ENCODE measurements at regions not wholly inside any gene's neighbourhood (a gene's known extent, or its start where the extent isn't known, plus 50 kb on each side); places are given as distances from the start of the nearest gene placed in this dataset.
"Not testable (repeated sequence)": the region's sequence is repeated elsewhere in the genome, so short reads cannot be mapped to it uniquely, and the experiment has no call there.

DNA sequence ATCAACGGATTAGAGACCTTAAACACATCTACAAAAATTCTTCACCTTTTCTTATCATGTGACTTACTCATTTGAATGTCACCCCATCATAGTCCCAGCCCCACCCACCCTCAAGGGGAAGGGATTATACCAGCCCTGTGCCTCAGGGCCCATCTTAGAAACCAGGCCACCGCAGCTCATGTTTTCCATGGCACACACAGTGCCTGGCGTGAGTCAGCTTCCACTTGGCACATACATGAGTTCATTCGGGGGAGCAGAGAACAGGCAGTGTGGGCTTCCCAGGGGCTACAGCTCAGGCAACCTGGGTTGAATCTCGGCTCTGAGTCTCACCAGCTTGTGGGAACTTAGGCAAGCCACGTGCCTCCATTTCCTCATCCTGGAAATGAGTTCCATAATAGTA lies 310.6 kb downstream of the NPHP4 start:
- Mint-ChIP-seq H3K9me3 (no peaks in the 10 kb centered on the region), H3K27me3 (peaks cover 2% of the 10 kb centered on the region), H3K4me3 (no peak overlapping the region), H3K36me3 (no peaks in the 10 kb centered on the region), H3K4me1 (no peaks in the 10 kb centered on the region), H3K27ac (no peak overlapping the region)

DNA sequence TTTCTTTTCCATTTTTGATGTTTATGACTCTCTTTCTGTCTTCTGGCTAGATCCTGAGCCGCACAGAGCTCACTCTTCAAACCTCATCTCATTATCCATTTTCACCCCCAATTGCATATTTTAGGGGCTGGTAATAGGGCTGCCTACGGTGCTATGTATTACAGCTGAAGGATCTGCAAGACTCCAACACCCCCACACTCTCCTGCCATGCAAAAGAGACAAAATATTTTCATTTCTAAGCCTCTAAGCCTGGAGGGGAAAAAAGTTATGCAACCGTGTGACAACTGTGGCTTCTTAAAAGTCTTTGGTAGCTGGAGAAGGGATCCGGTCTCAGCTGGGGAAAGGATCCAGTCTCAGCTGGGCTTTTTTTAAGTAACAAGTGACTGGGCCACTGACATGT lies 311.6 kb downstream of the NPHP4 start:
- H3K27ac Mint-ChIP-seq: no peak overlapping the region
- H3K27me3 Mint-ChIP-seq: peaks cover 4% of the 10 kb centered on the region
- no peaks in the 10 kb centered on the region for H3K36me3 Mint-ChIP-seq
- H3K4me1 Mint-ChIP-seq: no peaks in the 10 kb centered on the region
- peaks cover under 1% of the 10 kb centered on the region for H3K9me3 Mint-ChIP-seq
- H3K4me3 Mint-ChIP-seq: no peak overlapping the region

DNA sequence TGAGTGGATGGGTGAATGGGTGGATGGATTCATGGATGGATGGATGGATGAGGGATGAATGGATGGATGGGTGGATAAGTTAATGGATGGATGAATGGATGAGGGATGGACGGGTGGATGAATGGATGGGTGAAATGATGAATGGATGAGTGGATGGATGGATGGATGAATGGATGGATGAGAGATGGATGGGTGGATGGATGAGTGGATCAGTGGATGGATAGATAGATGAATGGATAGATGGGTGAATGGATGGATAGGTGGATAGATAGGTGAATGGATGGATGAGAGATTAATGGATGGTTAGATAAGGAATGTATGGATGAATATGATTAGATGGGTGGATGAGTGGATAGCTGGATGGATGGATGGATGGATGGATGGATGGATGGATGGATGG lies 313.5 kb downstream of the NPHP4 start:
- H3K27ac Mint-ChIP-seq: no peak overlapping the region
- H3K4me1 Mint-ChIP-seq: no peaks in the 10 kb centered on the region
- H3K9me3 Mint-ChIP-seq: peaks cover 10% of the 10 kb centered on the region

DNA sequence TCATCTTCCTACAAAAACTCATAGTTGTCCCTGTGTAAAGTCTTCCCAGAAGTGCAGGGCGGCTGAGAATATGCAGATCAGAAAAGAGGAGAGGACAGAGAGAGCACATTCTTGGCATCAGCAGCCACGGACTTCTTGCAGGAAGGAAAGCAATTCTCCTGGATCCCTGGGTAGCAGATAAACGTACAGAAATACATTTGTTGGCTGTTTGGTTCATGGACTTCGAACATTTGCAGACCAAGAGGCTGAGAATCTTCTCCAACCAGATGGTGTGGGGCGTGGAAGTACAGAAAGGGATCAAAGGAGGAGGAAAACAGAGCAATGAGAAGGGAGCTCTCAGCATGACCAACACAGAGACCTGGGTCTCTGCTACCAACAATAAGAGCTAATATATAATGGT lies 319.9 kb downstream of the NPHP4 start:
- not testable (repeated sequence) for H3K4me1 Mint-ChIP-seq, H3K36me3 Mint-ChIP-seq, H3K27ac Mint-ChIP-seq, H3K4me3 Mint-ChIP-seq, H3K27me3 Mint-ChIP-seq
- H3K9me3 Mint-ChIP-seq: peaks cover 14% of the 10 kb centered on the region

More for the DNA sequence above, 313.5 kb downstream of the NPHP4 start:
- H3K36me3 Mint-ChIP-seq: peaks cover 2% of the 10 kb centered on the region
- H3K4me3 Mint-ChIP-seq: no peak overlapping the region
- peaks cover 2% of the 10 kb centered on the region for H3K27me3 Mint-ChIP-seq

DNA sequence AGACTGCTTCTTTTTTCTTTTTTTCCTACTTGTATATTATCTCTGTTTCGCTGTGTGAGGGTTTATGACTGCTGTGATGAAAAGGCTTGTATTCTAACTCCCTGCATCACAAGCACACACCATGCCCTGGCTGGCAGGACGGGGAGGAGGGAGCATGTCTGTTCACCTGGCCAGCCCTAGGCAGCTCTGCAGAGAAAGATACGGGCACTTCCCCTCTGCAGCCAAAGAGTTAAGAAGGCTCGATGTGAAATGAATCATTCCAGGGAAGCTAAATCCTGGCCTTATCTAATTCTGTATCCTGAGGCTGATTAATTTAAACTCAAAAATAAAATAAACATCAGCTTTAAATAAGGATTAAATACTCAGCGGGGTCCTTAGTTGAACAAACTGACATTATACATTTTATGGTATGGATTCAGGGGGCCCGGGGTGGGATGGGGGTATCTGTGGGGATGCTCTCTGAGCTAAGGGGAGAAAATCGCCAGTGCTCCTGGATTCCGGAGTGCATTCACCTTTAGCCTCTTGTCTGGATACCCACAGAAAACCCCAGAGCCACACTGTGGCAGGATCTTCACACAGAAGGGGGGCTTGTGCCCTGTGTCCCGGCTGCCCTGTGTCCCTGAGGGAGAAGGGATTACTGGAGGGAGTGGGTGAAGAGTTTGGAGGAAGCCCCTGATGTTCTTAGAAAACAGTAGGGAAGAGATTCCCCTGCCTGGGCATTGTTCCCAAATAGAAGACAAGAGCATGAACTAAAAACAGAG lies 321.5 kb downstream of the NPHP4 start:
- Mint-ChIP-seq H3K36me3 (peaks cover 2% of the 10 kb centered on the region), H3K4me1 (no peaks in the 10 kb centered on the region), H3K27me3 (peaks cover 1% of the 10 kb centered on the region), H3K27ac (no peak overlapping the region), H3K4me3 (no peak overlapping the region), H3K9me3 (peaks cover 14% of the 10 kb centered on the region)

DNA sequence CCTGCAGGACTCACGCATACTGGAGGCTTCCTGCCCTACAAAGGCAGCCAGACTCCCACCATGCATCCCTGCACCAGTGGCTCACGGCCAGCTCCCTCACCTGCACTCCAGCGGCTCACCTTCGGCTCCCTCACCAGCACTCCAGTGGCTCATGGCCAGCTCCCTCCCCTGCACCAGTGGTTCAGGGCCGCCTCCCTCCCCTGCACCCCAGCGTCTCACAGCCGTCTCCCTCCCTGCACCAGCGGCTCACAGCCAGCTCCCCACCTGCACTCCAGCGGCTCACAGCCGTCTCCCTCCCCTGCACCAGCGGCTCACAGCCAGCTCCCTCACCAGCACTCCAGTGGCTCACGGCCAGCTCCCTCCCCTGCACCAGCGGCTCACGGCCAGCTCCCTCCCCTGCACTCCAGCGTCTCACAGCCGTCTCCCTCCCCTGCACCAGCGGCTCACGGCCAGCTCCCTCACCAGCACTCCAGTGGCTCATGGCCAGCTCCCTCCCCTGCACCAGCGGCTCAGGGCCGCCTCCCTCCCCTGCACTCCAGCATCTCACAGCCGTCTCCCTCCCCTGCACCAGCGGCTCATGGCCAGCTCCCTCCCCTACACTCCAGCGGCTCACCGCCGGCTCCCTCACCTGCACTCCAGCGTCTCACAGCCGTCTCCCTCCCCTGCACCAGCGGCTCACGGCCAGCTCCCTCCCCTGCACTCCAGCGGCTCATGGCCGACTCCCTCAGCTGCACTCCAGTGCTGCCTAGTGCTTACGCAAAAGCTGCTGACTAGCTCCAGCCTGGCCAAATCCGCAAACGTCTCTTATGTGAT lies 324.5 kb downstream of the NPHP4 start:
- no peaks in the 10 kb centered on the region for H3K36me3 Mint-ChIP-seq
- peaks cover 1% of the 10 kb centered on the region for H3K27me3 Mint-ChIP-seq
- H3K27ac Mint-ChIP-seq: no peak overlapping the region
- peak overlapping the region; percentile 48 for H3K4me3 Mint-ChIP-seq
- H3K4me1 Mint-ChIP-seq: no peaks in the 10 kb centered on the region
- peaks cover 4% of the 10 kb centered on the region for H3K9me3 Mint-ChIP-seq

DNA sequence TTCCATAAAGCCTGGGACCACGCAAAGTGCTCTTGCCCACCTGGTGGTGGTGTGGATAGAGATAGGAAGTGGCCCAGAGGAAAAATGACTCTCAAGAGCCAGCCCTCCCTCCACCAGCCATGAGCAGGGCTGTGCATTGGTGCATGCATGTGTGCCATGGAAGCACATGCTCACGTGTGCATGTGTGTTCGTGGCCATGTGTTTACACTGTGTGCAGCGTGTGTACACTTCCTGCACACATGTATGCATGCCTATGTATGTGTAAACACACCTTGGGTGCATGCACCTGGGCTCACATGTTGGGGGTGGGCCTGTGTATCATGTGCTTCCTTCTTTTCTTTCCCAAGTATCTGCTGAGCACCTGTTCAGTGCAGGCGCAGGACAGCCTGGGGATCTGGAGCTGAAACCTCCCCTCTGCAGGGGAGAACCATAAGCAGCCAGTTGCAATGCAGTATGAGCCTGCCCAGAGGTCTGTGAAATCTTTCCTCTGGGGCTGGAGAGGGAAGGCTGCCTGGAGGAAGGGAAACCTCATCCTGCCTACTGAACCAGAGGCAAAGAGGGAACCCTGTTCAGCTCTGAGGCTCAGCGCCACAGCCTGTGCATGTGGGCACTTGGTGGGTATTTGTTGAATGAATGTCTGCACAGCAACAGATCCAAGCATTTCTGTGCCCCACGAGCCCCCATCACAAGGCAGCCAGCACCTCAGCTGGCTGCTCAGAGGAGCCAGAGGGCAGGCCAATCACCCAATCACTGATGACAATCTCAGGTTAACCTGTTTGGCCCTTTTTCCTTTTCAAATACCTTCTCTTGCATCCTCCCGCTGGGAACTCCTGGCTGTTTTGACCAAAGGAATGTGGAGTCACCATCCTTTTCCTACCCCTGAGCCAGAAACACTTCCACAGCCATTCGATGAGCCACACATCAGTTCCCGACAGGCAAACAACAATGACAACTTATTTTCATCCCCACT lies 327.0 kb downstream of the NPHP4 start:
- Mint-ChIP-seq H3K27ac (no peak overlapping the region), H3K9me3 (no peaks in the 10 kb centered on the region), H3K4me1 (no peaks in the 10 kb centered on the region), H3K36me3 (no peaks in the 10 kb centered on the region), H3K4me3 (no peak overlapping the region), H3K27me3 (peaks cover 1% of the 10 kb centered on the region)

DNA sequence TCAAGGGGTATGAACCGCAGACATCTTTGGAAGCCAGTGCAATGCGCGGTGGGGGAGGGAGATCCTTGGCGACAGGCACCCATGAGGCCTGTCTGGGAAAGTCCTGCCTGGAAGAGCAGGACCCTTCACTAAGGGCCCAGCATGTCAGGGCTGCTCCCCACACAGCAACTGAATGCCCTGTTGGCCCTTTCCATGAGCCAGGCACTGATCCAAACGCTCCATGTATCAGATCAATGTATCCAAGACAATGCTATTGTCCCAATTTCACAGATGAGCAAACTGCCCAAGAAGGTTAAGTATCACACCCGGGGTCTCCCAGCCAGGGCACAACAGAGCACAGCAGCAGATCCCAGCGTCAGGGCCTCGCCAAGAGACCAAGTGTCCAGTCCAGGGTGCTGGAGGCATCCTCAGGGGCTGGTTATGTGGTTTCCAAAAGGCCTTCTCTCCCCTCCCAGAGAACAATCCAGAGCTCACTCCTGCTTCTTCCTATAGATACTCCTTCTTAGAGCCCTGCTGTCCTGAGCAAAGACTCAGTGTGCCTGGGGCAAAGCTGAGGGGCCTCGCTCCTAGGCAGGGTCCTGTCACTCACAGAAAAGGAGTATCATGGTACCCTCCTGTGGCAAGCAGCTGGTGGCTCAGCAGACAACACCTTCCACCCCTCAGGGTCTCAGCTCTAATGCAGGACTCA lies 328.0 kb downstream of the NPHP4 start:
- H3K36me3 Mint-ChIP-seq: no peaks in the 10 kb centered on the region
- H3K4me3 Mint-ChIP-seq: no peak overlapping the region
- peaks cover 1% of the 10 kb centered on the region for H3K27me3 Mint-ChIP-seq
- H3K27ac Mint-ChIP-seq: no peak overlapping the region
- H3K9me3 Mint-ChIP-seq: no peaks in the 10 kb centered on the region
- no peaks in the 10 kb centered on the region for H3K4me1 Mint-ChIP-seq

DNA sequence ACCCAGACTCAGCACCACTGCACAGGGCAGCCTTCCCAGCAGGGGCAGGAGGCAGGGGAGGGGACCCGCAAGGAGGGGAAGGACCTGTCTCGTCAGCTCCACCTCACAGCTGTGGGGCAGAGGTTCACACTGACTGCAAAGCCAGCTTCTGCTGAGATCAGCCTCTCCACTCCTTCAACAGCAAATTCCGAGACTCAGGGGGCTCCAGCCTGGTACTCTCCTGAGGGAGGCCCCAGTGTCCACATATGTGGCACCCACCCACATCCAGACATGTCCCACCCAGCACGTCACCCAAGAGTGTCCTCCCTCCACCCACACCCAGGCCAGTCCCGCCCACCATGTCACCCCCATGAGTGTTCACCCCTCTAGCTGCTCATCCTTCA lies 329.5 kb downstream of the NPHP4 start:
- no peaks in the 10 kb centered on the region for H3K27me3 Mint-ChIP-seq
- no peaks in the 10 kb centered on the region for H3K4me1 Mint-ChIP-seq
- no peaks in the 10 kb centered on the region for H3K36me3 Mint-ChIP-seq
- H3K9me3 Mint-ChIP-seq: no peaks in the 10 kb centered on the region
- no peak overlapping the region for H3K4me3 Mint-ChIP-seq
- no peak overlapping the region for H3K27ac Mint-ChIP-seq

DNA sequence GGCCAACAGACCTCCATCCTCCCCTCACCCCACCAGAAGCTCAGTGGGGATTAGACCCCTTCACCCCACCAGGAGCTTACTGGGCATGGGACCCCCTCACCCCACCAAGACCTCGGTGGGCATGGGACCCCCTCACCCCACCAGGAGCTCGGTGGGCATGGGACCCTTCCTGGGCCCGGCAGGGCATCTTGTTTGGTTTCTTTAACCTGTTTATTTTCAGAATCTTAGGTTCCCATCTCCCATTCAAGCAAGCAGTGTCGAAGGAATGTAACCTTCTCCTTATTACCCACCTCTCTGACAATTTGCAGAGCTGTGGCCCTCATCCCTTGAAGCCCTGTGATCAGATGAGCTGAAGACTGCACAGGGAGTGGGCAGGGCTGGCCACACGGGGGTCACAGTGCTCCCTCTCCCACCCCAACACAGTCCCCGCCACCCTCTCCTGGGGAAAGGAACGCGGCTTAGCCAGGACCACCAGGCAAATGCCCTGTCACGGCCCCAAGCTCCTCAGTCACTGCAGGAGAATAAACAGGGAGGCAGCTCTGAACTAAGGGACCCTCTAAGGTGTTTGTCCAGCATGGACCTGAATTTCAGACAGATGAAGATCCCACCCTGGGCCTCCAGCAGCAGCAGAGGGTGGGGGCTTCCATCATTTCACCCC lies 330.0 kb downstream of the NPHP4 start:
- Mint-ChIP-seq H3K4me1 (no peaks in the 10 kb centered on the region), H3K4me3 (no peak overlapping the region), H3K27ac (no peak overlapping the region), H3K9me3 (no peaks in the 10 kb centered on the region), H3K27me3 (no peaks in the 10 kb centered on the region), H3K36me3 (no peaks in the 10 kb centered on the region)

DNA sequence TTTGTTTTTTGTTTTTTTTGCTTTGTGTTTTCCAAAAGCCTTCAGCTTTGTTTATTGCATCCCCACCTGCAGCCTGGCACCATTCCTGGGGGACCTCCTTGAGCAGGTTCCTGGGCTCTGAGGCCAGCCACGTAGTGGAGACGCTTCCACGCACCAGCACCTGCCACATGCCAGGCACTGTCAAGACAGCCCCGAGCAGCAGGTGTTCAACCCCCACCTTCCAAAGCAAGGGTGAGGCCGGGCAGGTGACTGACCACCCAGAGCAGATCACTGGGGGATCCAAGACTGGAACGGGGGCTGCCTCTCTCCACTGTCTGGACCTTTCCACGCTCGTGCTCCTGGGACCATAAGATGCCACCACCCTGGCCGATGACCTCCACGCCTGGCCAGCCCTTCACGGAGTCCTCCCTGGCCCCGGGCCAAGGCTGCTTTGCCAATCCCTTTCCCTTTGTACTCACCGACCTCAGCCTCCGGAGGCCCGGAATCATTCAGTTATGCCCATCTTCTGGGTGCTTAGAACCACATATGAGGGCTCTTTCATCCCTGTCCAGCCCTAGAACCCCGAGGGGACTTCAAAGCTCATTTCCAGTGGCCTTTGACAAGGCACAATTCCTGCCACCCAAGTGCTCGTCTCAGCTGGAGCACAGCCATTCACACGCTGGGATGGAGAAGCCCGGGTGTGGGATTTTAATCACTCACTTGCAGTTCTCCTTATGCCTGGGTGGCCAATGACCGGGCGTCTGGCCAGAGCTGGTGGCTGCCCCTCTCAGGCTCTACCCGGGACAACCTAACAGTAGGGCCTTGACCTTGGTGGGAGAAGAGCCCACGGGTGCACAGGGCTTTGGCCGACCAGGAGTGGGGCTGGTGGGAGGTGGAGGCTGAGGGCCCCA lies 330.8 kb downstream of the NPHP4 start:
- Mint-ChIP-seq H3K27me3 (no peaks in the 10 kb centered on the region), H3K27ac (no peak overlapping the region), H3K4me1 (no peaks in the 10 kb centered on the region), H3K4me3 (no peak overlapping the region), H3K36me3 (no peaks in the 10 kb centered on the region), H3K9me3 (no peaks in the 10 kb centered on the region)

DNA sequence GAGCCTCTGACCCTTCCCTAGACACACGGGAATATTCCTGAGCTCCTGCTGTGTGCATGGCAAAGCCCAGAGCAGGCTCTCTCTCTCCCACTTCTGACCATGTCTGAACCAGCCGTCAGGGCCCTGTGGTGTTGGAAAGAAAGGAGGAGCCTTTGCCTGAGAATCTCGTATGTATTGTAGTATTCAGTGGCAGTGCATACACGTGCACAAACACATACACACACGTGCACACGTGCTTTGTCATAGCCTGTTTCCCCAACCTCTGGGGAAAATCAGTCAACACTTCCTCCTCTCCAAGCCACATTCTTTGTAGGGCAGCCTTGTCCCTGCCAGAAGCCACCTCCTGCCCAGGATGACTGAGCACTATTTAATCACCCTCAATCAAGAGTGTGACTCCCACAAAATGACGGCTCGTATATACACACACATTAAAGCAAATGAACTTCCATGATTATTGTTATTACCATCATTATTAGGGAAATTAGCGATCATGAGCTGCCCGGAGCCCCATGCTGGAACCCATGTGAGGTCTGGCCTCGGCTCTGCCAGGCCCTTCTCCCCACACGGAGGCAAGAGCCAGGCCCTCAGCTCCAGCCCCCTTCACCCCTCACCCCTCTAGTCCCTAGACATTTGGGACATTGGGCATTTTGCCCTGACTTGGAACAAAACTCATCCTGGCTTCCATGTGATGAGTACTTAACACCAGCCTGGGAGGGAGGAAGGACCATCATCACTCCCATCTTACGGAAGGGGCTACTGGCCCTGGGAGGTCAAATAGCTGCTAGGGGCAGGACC lies 331.9 kb downstream of the NPHP4 start:
- Mint-ChIP-seq H3K4me3 (no peak overlapping the region), H3K36me3 (no peaks in the 10 kb centered on the region), H3K4me1 (no peaks in the 10 kb centered on the region), H3K27ac (no peak overlapping the region), H3K27me3 (no peaks in the 10 kb centered on the region), H3K9me3 (peaks cover 4% of the 10 kb centered on the region)

DNA sequence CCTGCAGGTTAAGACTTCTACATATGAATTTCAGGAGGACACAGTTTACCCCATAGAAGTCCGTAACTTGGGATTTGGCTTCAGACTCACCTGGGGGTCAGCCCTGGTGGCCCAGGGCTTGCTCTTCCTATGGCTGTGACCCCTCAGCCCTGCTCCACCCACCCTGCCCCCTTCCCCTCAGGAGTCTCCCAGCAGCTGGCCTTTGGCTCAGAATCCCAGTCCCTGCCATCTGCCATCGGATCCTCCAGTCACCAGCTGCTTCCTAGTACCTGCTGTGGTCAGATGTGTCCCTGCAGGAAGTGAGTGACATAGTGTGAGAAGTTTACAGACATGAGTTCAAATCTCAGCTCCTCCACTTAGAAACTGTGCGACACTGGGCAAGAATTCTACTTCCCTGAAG lies 332.6 kb downstream of the NPHP4 start:
- peaks cover 4% of the 10 kb centered on the region for H3K9me3 Mint-ChIP-seq
- H3K27ac Mint-ChIP-seq: no peak overlapping the region
- no peak overlapping the region for H3K4me3 Mint-ChIP-seq
- H3K4me1 Mint-ChIP-seq: no peaks in the 10 kb centered on the region
- no peaks in the 10 kb centered on the region for H3K36me3 Mint-ChIP-seq
- no peaks in the 10 kb centered on the region for H3K27me3 Mint-ChIP-seq

Data from activated naive CD4-positive, alpha-beta T cell treated with anti-CD3 and anti-CD28 coated beads, Interleukin-2, amount 50 U/mL, for 24 hours (primary cell).